A673 (cell line): ENCODE measurements at regions not wholly inside any gene's neighbourhood (a gene's known extent, or its start where the extent isn't known, plus 50 kb on each side); places are given as distances from the start of the nearest gene placed in this dataset.

ENCODE experiments used
- CTCF ChIP-seq: fragments of 300-800, 200-600 bp; sonication (generic); conservative IDR thresholded peaks from 2 replicates; pipeline ENCODE4 v1.5.1; 2017; ENCODE audit warnings: low read depth, mild to moderate bottlenecking, antibody characterized with exemption, low read length, moderate library complexity, mixed read lengths
- EZH2 ChIP-seq: fragments of 200-600 bp; sonication (generic); IDR thresholded peaks from 2 replicates; pipeline ENCODE4 v1.6.1; 2017; ENCODE audit warnings: borderline replicate concordance, low read depth, mild to moderate bottlenecking, mixed read lengths, antibody characterized with exemption, low read length; ENCODE audit not compliant: poor library complexity, severe bottlenecking

GRCh38 chr20:4578375-4578774 is 107.9 kb upstream of the PRNP start:
- TF ChIP-seq CTCF = no peak
- no peak for TF ChIP-seq EZH2
